ENCODE measurements at regions not wholly inside any gene's neighbourhood (a gene's known extent, or its start where the extent isn't known, plus 50 kb on each side); places are given as distances from the start of the nearest gene placed in this dataset.

DNA sequence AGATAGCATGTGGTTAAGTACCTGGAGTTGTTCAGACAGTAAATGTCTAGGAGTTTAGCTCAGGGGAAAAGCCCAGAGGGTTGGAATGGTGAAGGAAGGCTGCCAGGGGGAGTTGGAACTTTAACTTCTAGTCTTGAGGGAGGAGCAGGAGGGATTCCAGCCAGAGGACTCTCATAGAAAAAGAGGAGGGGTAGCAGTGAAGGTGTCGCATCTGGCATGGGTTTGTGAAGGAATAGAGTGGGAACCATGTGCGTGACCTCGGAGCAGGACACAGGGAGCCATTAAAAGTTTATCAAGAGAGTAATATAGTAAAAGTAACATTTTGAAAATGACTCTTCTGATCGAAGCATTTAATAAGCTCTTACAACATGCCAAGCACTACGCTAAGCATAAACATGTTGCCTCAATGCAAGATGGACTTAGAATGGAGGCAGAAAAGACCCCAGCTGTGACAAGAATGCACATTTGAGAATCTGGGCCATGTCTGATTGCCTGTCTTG lies 632.4 kb upstream of the CAMK1G start:
- intact Hi-C loops (cut with micrococcal nuclease) = no loop called here
- H3K36me3 Mint-ChIP-seq = no peaks in the 10 kb centered on the region
- TF ChIP-seq, protein P1, sequence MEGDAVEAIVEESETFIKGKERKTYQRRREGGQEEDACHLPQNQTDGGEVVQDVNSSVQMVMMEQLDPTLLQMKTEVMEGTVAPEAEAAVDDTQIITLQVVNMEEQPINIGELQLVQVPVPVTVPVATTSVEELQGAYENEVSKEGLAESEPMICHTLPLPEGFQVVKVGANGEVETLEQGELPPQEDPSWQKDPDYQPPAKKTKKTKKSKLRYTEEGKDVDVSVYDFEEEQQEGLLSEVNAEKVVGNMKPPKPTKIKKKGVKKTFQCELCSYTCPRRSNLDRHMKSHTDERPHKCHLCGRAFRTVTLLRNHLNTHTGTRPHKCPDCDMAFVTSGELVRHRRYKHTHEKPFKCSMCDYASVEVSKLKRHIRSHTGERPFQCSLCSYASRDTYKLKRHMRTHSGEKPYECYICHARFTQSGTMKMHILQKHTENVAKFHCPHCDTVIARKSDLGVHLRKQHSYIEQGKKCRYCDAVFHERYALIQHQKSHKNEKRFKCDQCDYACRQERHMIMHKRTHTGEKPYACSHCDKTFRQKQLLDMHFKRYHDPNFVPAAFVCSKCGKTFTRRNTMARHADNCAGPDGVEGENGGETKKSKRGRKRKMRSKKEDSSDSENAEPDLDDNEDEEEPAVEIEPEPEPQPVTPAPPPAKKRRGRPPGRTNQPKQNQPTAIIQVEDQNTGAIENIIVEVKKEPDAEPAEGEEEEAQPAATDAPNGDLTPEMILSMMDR (IDR thresholded peaks at IDR 0.05) = no peak
- WGBS (ENCODE audit: insufficient coverage) = 93% methylated on average over 3 of the region's 5 CpGs
- Histone ChIP-seq H3K9me3 (replicated peaks in 1 of 2; ENCODE audit: control insufficient read depth in 1 of 2, insufficient read depth in 1 of 2, low read length in 2 of 2) (peaks cover 0 to 3% of the 10 kb centered on the region in 2 donors), H3K27me3 (ENCODE audit: control insufficient read depth in 2 of 2, insufficient read depth in 2 of 2, low read length in 2 of 2) (no peaks in the 10 kb centered on the region), H4K20me1 (ENCODE audit: insufficient read depth, low read length) (no peaks in the 10 kb centered on the region), H3K9ac (ENCODE audit: insufficient read depth, low read length, poor library complexity, severe bottlenecking) (no peak overlapping the region), H3K4me2 (replicated peaks; ENCODE audit: extremely low read depth, low read length, poor library complexity, severe bottlenecking) (no peak overlapping the region), H3K36me3 (replicated peaks in 1 of 2; ENCODE audit: control insufficient read depth in 1 of 2, insufficient read depth in 2 of 2, low read length in 2 of 2) (no peaks in the 10 kb centered on the region), H3K4me1 (ENCODE audit: control insufficient read depth in 1 of 2, insufficient read depth in 2 of 2, low read length in 2 of 2) (no peaks in the 10 kb centered on the region), H2AFZ (ENCODE audit: insufficient read depth, low read depth, low read length, poor library complexity, severe bottlenecking) (no peak overlapping the region), H3K4me3 (replicated peaks in 1 of 3; ENCODE audit: low read depth in 2 of 3, low read length in 3 of 3) (no peak overlapping the region), H3K79me2 (ENCODE audit: insufficient read depth, low read length) (no peaks in the 10 kb centered on the region), H3K27ac (ENCODE audit: low read depth in 1 of 2, low read length in 2 of 2) (no peak overlapping the region)
- DNase-seq = no peak
- no peak overlapping the region for H3K27ac Mint-ChIP-seq
- H3K4me3 Mint-ChIP-seq = no peak overlapping the region
- H3K4me1 Mint-ChIP-seq = no peaks in the 10 kb centered on the region
- H3K27me3 Mint-ChIP-seq (ENCODE audit: low read depth in 3 of 3) = peaks cover 0 to 3% (median 2%) of the 10 kb centered on the region in 3 donors
- H3K9me3 Mint-ChIP-seq = peaks cover 0 to 11% (median 5%) of the 10 kb centered on the region in 7 donors

DNA sequence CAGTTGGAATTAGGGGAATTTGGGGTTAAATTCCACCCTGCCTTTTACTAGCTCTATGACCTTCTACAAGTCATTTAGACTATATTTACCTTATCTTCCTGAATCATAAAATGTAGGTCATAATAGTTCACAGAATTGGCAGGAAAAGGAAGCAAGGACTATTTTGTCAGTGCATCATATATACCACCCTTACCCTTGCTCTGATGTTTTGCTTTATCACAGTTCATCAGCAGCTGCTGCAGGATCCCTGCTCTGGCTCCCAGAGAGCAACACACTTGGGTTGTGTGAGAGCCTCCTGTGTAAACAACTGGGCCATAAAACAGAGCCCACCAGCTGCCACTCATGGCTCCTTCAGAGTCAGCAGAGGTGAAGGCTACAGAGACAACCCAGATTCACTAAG lies 631.6 kb upstream of the CAMK1G start:
- H3K27ac ChIP-seq (ENCODE audit: low read depth in 1 of 2, low read length in 2 of 2) = no peak overlapping the region
- no peaks in the 10 kb centered on the region for H3K4me1 Mint-ChIP-seq
- TF ChIP-seq, protein P1 (IDR thresholded peaks at IDR 0.05) = no peak

More for the DNA sequence above, 631.6 kb upstream of the CAMK1G start:
- H3K27me3 ChIP-seq (ENCODE audit: control insufficient read depth in 2 of 2, insufficient read depth in 2 of 2, low read length in 2 of 2) = no peaks in the 10 kb centered on the region
- H3K4me2 ChIP-seq (replicated peaks; ENCODE audit: extremely low read depth, low read length, poor library complexity, severe bottlenecking) = no peak overlapping the region
- Mint-ChIP-seq H3K4me3 (no peak overlapping the region), H3K36me3 (no peaks in the 10 kb centered on the region), H3K27ac (no peak overlapping the region), H3K27me3 (ENCODE audit: low read depth in 3 of 3) (peaks cover 0 to 3% (median 2%) of the 10 kb centered on the region in 3 donors), H3K9me3 (peaks cover 0 to 11% (median 5%) of the 10 kb centered on the region in 7 donors)
- H3K79me2 ChIP-seq (ENCODE audit: insufficient read depth, low read length) = no peaks in the 10 kb centered on the region
- H4K20me1 ChIP-seq (ENCODE audit: insufficient read depth, low read length) = no peaks in the 10 kb centered on the region
- no peak overlapping the region for H2AFZ ChIP-seq (ENCODE audit: insufficient read depth, low read depth, low read length, poor library complexity, severe bottlenecking)
- no peak for DNase-seq
- H3K9me3 ChIP-seq (replicated peaks in 1 of 2; ENCODE audit: control insufficient read depth in 1 of 2, insufficient read depth in 1 of 2, low read length in 2 of 2) = peaks cover 0 to 3% of the 10 kb centered on the region in 2 donors
- no peak overlapping the region for H3K9ac ChIP-seq (ENCODE audit: insufficient read depth, low read length, poor library complexity, severe bottlenecking)
- no peak overlapping the region for H3K4me3 ChIP-seq (replicated peaks in 1 of 3; ENCODE audit: low read depth in 2 of 3, low read length in 3 of 3)
- no peaks in the 10 kb centered on the region for H3K36me3 ChIP-seq (replicated peaks in 1 of 2; ENCODE audit: control insufficient read depth in 1 of 2, insufficient read depth in 2 of 2, low read length in 2 of 2)
- intact Hi-C loops (cut with micrococcal nuclease) = no loop called here
- H3K4me1 ChIP-seq (ENCODE audit: control insufficient read depth in 1 of 2, insufficient read depth in 2 of 2, low read length in 2 of 2) = no peaks in the 10 kb centered on the region
